AML-193 (cell line): ENCODE measurements at regions not wholly inside any gene's neighbourhood (a gene's known extent, or its start where the extent isn't known, plus 50 kb on each side); places are given as distances from the start of the nearest gene placed in this dataset.

Experiments used
- DNase-seq, 2 experiments: peaks; one replicate each; lab custom pipeline; 2025; lab: John Stamatoyannopoulos, UW

DNA sequence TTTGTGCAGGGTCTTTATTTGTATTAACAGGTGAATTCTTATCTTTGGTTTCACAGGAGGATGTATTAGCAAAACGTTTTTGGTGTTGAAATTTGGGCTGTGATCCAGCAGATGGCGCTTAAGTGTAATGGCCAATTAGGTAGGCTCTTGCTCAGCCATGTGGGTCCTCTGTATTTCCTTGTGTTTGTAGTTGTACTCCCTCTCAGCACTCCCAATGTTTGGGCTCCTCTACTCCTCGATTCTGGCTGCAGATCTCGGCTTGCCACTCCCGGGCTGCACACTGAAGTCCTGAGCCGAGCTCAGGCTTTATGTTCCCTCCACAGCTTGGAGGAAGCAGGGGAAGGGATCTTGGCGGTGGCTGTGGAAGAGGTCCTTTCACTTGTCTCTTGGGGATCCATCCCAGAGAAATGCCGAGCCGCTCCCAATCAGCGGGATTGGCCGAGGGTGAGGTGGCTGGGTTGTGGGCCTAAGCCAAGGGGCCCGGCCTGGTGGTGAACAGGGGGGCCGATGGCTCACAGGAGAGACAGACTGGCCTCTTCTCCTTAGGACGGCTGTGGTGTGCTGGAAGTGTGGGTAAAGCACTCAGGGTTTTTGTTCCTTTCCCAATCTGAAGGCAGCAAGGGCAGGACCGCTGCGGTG, 133.7 kb downstream of the AEBP2 start:
- DNase-seq, result peak; percentile 48 to 52

- DNase-seq, result no peak
Observed at GRCh38 chr12:19573866-19574265, 134.6 kb downstream of the AEBP2 start.

DNA sequence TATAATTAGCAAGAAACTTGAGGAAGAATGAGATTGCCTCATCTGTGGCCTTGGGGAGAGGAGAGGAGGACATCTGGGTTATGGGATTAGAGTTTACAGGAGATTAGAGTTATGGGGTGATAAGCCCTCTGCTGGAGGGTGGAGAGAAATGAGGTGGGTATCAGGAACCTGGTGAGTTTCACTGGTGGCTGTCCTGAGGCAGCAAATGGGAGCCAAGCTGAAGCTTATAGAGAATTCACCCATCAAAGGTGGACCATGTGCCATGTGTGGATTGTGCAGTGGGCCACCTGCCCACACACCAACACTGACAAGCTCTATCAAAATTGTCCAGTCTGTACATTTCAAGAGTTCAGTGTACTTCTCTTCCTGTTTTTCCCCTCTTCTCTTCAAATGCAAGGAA, 135.3 kb downstream of the AEBP2 start:
- DNase-seq, result no peak

GRCh38 chr12:19575337-19576243, 136.3 kb downstream of the AEBP2 start:
- DNase-seq, result no peak

GRCh38 chr12:19576506-19577280, 137.4 kb downstream of the AEBP2 start:
- DNase-seq, result peak; percentile 23 to 41

- DNase-seq, result no peak
Observed at GRCh38 chr12:19577281-19577530, 137.9 kb downstream of the AEBP2 start.

- no peak for DNase-seq
Observed at GRCh38 chr12:19584732-19585131, 145.4 kb downstream of the AEBP2 start.

GRCh38 chr12:19588951-19589350, 149.7 kb downstream of the AEBP2 start:
- DNase-seq, result no peak

GRCh38 chr12:19591951-19592350, 152.7 kb downstream of the AEBP2 start:
- DNase-seq, result no peak

GRCh38 chr12:19596434-19597166, 157.3 kb downstream of the AEBP2 start:
- no peak for DNase-seq

DNA sequence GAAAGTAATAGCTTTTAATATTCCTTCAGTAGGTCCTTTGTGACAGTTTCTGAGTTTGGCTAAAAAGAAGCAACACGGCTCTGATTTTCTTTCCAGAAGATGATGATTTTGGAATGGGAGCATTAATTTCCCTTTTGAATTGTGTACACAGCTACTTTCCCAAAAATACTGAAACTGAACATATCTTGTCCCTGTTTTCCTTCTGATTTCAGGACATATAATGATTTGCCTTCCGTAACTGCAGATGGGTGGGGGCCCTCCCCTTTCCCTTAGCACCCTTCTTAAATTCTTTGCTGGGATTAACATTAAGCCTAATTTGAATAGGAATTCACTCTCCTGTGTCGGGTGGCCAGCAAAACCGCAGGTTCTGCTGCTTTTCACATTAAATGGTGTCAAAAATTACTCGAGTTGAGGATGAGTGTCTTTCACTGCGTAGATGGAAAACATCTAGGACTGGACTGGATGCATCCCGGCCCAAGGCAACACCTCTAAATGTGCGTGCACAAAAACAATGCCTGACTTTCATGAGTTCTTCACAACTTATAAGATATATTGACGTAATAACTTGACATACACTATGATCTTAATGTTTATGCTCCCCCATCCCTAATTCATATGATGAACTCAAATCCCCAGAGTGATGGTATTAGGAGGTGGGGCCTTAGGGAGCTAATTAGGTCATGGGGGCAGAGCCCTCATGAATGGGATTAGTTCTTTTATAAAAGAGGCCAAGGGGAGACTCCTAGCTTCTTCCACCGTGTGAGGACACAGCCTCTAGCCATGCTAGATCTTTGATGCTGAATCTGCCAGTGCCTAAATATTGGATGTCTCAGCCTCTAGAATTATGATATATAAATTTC, 158.1 kb downstream of the AEBP2 start:
- no peak for DNase-seq

GRCh38 chr12:19605720-19606119, 166.4 kb downstream of the AEBP2 start:
- DNase-seq, result no peak

DNA sequence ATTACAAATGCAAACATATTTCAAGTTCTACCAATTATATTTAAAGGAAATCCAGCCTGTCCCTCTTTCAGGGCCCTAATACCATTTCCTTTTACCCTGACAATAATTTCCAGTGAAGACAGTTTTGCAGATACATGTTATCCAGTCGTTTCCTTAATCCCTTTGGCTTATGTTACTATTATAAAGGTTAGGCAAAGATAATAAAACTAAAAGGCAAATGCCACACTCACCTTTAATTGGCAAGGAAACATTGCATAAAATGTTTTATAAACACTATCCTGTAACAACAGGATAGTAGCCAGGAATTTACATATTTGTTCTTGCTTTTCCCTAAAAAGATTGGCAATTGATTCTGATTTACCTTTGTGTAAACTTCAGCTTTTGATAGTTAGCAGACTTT, 168.7 kb downstream of the AEBP2 start:
- DNase-seq, result no peak

DNA sequence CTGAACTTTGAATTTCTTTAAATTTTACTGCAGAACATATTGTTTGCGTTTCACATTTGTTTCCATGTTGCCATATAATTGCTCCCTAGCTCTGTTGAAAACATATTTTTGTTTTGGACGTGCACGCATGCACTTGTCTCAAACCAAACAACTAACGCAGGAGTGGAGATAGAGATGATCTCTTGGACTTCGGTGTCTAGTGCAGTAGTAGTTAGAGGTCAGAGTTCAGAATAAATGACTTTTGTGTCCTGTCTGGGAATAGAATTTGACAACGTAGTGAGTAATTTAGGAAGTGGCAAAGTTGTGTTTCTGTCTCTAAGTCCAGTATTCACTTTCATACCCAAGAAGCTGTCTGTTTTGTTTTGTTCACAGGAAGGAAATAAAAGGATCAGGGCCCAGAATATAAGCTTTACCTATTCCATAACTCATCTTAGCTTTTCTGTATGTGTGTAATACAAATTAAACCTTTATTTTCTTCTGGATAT, 173.8 kb downstream of the AEBP2 start:
- no peak for DNase-seq

DNA sequence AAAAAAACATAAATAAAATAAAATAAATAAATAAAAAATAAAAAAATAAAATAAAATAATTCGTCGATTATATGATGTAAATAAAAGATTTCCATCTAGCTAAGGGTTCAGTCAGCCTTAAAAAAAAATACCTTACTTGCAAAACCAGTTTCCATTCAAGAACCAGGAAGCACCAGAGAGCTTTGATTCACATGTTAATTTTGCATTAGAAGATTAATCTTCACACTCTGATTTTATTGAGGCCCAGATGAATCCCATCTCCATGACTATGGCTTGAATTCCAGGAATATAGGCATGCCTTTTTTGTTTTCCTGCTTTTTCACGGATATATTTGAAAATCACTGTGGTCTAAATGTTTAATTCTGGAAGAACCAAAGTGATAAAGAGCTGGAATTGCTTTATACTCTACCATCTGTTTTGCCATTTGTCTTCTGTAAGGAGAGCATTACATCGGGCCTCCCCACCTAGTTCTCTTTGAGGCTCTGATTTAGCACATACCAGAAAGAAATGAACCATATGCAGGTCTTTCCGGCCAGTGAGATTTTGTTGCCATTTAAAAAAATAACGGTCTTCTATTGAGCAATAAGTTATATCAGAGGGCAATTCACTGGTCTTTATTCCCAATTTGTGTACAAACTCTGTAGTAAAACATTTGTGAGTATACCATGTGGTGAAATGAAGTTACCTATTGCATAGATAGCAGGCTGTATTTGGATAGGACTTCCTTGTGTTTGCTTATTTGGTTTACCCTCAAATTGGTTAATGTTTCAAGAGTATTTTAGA, 175.5 kb downstream of the AEBP2 start:
- no peak for DNase-seq

- no peak for DNase-seq
Observed at GRCh38 chr12:19615384-19615725, 176.1 kb downstream of the AEBP2 start.

GRCh38 chr12:19616781-19617180, 177.5 kb downstream of the AEBP2 start:
- DNase-seq, result no peak

GRCh38 chr12:19620222-19620621, 180.9 kb downstream of the AEBP2 start:
- no peak for DNase-seq

DNA sequence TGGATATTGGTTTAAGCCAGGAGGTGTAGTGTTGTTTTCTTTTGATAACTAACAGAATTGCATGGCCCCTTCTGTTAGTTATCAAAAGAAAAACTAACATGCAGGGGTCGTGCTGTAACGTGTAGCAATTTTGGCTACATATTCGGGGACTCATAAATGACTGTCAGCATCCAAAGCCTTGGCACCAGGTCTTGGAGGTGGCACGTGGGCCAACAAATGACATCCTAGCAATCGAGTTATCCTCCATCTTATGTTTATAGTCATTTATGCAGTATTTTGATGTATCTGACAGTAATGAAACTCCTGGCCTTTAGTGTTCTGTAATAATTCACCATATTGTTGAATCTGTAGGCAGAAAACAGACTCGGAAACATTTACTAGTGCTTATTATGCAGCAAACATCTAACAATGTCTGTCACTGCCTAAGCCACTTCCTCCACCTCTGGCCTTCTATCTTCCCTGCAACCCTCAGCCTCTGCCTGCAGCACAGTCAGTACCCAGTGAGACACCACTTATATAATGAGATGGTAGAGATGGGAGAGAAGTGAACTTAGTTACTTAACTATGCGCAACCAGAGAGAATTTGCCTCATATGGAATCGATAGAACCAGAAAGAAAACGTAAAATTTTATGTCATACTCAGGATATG, 184.6 kb downstream of the AEBP2 start:
- no peak for DNase-seq

DNA sequence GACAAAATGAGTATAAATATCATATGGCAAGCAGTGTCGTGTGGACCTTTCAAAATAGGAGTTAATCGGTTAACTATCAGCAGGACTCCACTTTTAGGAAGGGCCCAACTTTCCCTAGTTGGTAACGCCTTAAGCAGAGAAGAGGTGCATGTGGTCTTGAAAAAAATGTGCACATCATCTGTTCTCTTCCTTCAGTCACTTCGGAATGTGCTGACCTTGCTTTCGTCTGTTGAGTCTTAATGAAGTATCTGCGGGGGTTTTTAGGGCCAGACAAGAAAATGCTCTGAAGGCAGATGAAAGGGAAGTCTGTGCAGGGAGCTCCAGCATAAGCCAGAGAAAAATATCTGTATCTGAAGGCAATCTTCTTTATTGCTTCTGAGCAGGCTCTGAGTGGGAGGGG, 185.2 kb downstream of the AEBP2 start:
- no peak for DNase-seq
